ENCODE measurements at regions not wholly inside any gene's neighbourhood (a gene's known extent, or its start where the extent isn't known, plus 50 kb on each side); places are given as distances from the start of the nearest gene placed in this dataset.

- no peak for TF ChIP-seq TAF1 (IDR thresholded peaks at IDR 0.05; ENCODE audit: low read depth)
- TF ChIP-seq ZBTB7A (IDR thresholded peaks at IDR 0.05; ENCODE audit: low read depth): no peak
- no peak for TF ChIP-seq RAD21 (IDR thresholded peaks at IDR 0.05; ENCODE audit: low read depth)
- no peak for TF ChIP-seq TCF12 (IDR thresholded peaks at IDR 0.05; ENCODE audit: low read depth)
- no peak for TF ChIP-seq CREB1 (IDR thresholded peaks at IDR 0.05; ENCODE audit: low read depth)
- TF ChIP-seq CEBPB (IDR thresholded peaks at IDR 0.05): no peak
- TF ChIP-seq FOXM1 (IDR thresholded peaks at IDR 0.05; ENCODE audit: borderline replicate concordance, low read depth): no peak
- no peak for TF ChIP-seq EP300 (IDR thresholded peaks at IDR 0.05; ENCODE audit: borderline replicate concordance)
- TF ChIP-seq, protein P1, sequence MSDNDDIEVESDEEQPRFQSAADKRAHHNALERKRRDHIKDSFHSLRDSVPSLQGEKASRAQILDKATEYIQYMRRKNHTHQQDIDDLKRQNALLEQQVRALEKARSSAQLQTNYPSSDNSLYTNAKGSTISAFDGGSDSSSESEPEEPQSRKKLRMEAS (IDR thresholded peaks at IDR 0.05): no peak
- TF ChIP-seq NFIC (IDR thresholded peaks at IDR 0.05): no peak
- TF ChIP-seq REST (IDR thresholded peaks at IDR 0.05; ENCODE audit: low read depth): no peak
- TF ChIP-seq TEAD4 (IDR thresholded peaks at IDR 0.05): no peak
- no peak for TF ChIP-seq YY1 (IDR thresholded peaks at IDR 0.05; ENCODE audit: low read depth)
Observed at GRCh38 chr22:19658057-19658966, 56.0 kb upstream of the SEPTIN5 start.
